GM18505 (cell line): ENCODE measurements at regions not wholly inside any gene's neighbourhood (a gene's known extent, or its start where the extent isn't known, plus 50 kb on each side); places are given as distances from the start of the nearest gene placed in this dataset.
"Not testable (repeated sequence)": the region's sequence is repeated elsewhere in the genome, so short reads cannot be mapped to it uniquely, and the experiment has no call there.

Experiments used
- ATAC-seq: cut with Tn5 transposase; IDR thresholded peaks from one replicate; pipeline ENCODE4 v1.9.1; 2021; ENCODE audit not compliant: unreplicated experiment
- POLR2A ChIP-seq: IDR thresholded peaks from 4 replicates; pipeline ENCODE4 v1.6.1; 2011; ENCODE audit warnings: borderline replicate concordance; ENCODE audit not compliant: insufficient read depth, insufficient read length; ENCODE audit errors: extremely low read depth

DNA sequence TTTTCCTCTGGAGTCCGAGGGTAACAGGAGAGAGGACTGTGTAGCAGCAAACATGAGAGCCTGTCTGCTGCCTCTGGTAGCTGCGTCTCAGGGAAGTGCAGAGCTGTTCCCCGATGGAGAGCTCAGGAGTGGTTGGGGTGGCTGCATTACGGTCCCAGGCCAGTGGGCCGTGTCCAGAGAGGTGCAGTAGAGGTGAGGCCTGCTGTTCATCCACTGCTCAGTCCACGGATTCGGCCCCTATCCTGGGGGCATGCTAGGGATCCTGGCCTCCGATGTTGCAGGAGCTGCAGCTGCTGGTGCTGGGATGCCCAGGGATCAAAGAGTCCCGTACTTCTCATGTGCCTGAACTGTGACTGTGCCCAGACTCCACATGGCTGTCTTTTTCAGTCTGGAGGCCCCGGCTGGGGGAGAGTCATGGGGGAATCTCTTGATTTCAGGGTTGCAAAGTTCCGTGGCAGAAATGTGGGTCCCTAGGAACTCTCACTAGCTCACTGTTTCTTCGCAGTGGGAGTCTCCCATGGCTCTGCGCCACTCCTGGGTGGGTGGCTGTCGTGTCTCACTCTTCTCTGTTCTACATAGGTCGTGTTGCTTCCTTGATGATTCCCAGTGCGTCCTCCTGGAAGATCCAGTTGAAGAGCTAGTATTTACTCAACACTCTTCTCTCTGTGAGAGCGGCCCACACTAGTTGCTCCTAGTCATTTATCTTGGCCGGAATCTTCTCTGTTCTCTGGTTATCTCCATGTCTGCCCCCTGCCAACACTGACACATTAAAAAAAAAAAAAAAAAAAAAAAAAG, 109.5 kb upstream of the CENPE start:
- no peak for TF ChIP-seq POLR2A
- ATAC-seq: no peak

DNA sequence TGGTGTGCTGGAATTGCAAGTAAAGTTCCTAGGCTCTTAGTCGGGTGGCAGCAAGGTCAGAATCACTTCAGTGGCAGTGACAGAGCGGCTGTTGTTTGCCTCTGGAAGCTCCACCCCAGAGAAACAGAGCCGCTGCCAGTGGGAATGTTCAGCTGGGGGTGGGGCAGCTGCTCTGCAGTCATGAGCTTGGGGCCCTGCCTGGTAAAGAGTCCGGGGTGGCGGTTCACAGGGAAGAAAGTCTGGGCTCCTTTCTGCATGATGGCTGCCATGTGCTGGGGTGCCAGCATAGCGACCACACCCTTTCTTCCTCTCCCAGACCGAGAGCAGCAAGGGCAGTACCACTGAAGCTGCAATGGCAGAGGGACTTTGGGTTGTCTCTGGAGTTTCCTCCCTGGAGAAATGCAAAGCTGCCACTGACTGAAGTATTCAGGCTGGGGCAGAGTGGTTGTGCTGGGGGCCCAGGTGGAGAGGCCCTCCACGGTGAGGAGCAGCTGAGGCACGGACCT, 108.8 kb upstream of the CENPE start:
- no peak for ATAC-seq
- no peak for TF ChIP-seq POLR2A

DNA sequence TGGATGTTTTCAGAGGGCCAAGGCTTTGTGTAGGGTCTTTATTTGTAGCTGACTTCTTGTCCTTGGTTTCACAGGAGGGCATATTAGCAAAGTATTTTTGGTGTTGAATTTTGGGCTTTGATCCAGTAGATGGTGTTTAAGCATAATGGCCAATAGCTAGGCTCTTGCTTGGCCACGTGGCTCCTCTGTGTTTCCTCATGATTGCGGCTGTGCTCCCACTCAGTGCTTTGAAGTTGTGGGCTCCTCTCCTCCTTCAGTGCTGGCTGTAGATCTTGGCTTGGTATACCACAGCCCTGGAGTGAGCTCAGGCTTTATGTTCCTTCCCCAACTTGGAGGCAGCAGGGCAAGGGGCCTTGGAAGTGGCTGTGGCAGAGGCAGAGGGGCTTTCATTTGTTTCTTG, 107.2 kb upstream of the CENPE start:
- ATAC-seq: no peak
- no peak for TF ChIP-seq POLR2A

DNA sequence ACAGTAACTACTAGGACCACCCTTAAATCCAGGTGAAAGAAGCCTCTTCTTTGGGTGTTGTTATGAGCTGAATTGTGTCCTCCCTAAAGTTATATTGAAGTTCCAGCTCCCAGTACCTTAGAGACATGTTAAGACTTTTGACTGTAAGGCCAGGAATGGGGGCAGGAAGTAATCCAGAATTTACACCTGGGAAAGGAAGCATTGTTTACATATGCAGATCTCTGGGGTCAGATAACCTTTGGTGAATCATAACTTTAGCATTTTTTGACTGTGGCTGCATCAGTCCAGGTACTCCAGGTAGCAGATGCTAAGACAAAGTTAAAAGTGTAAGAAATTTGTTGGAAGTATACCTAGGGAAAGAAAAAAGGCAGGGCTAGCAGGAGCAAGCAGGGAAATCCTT, 104.9 kb upstream of the CENPE start:
- ATAC-seq: no peak

DNA sequence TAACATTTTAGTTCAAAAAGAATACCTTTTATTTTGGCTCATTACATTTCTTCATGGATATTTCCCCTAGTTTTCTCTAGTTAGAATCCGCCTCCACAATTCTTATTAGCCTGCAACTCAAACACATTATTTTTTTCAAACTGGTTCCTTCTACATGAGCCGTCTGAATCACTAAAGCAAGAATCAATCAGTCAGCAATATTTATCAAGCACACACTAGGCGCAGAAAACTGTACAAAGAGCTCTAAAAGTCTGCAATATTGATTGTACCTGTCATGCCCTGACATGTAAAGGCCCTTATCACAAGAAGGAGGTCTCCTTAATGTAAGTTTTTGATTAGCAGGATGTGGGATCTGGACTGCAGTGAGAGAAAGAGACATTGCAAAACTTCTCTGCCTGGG, 94.8 kb upstream of the CENPE start:
- no peak for TF ChIP-seq POLR2A
- no peak for ATAC-seq

More for the DNA sequence above, 104.9 kb upstream of the CENPE start:
- TF ChIP-seq POLR2A: no peak

DNA sequence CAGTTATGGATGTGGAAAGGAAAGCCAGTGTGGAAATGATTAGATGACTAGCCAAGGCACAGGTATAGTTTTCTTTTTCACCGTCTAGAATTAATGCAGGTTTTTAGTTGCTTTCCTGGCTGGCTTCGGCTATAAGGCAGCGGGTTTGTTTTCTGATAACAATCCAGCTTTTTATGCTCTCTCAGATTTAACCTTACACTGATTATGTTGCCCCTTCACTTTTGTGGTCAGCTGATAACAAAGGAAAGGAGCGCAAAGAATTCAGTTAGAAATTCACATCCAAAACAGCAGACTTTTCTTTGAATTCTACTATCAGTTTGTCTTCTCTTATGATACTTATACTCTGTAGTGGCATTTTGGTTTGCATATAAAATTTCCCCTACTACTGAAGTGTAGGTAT, 94.2 kb upstream of the CENPE start:
- ATAC-seq: no peak
- no peak for TF ChIP-seq POLR2A

DNA sequence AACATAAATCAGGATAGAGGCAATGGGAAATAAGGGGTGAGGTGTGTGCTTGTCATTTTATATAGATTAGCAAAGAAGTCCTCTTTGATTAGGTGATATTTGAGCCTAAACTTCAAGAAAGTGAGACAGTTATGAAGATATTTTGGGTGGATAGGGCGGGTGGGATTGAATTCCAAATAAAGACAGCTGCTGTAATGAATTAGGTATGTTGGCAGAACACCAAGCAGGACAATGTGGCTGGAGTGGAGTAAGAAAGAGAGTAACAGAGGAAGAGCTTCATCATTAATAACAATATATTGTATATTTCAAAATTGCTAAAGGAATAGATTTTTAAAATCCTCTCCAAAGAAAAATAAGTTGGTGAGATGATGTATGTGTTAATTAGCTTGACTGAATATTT, 91.0 kb upstream of the CENPE start:
- TF ChIP-seq POLR2A: no peak
- ATAC-seq: no peak

DNA sequence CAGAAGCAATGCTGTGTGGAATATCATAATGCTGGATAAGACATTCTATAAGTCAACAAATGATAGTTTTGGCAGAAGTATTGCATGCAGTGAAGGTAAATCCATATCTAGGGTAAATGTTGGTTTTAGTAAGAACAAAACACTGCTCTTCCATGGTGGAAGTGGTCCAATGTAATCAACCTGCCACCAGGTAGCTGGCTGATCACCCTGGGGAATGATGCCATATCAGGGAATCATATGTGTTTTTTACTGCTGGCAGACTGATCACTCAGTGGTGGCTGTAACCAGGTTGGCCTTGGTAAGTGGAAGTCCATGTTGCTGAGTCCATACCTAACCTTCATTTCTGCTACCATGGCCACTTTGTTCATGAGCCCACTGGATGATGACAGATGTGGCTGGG, 74.0 kb upstream of the CENPE start:
- TF ChIP-seq POLR2A: no peak
- ATAC-seq: no peak

DNA sequence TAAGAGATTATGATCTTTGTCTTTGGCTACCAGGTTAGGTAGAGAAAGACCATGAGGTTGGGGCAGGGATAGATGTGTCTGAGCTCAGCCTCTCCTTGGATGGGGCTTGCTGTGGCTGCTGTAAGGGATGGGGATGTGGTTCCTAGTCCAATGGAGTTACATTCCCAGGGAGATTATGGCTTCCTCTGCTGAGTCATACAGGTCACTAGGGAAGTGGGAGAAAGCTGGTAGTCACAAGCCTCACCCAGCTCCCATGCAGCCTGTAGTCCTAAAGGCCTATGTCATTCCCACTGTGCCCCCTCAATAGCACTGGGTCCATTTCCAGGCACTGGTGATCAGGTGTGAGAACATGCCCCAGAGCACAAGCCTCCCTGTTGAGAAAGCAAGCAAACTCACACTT, 70.6 kb upstream of the CENPE start:
- ATAC-seq: no peak
- no peak for TF ChIP-seq POLR2A

DNA sequence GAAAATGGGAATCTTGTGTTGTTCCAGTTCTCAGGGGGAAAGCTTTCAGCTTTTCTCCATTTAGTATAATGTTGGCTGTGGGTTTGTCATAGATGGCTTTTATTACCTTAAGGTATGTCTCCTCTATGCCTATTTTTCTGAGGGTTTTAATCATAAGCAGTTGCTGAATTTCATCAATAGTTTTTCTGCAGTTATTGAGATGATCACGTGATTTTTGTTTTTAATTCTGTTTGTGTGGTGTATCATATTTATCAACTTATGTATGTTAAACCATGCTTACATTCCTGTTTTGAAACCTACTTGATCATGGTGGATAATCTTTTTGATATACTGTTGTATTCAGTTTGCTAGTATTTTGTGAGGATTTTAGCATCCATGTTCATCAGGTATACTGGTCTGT, 66.8 kb upstream of the CENPE start:
- no peak for TF ChIP-seq POLR2A
- ATAC-seq: no peak

DNA sequence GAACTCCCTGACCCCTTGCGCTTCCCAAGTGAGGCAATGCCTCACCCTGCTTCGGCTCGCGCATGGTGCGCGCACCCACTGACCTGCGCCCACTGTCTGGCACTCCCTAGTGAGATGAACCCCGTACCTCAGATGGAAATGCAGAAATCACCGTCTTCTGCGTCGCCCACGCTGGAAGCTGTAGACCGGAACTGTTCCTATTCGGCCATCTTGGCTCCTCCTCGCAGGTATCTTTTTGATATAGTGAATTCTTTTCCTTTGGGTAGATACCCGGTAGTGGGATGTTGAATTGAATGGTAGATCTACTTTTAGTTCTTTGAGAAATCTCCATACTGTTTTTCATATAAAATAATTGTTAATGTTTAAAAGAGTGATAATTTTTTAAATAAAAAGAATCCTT, 57.9 kb upstream of the CENPE start:
- not testable (repeated sequence) for ATAC-seq
